Smooth muscle cell (in vitro differentiated cells): ENCODE measurements at regions not wholly inside any gene's neighbourhood (a gene's known extent, or its start where the extent isn't known, plus 50 kb on each side); places are given as distances from the start of the nearest gene placed in this dataset.

ENCODE experiments used
- DNase-seq: peaks from one replicate; lab custom pipeline; 2025; ENCODE audit not compliant: unreplicated experiment; lab: John Stamatoyannopoulos, UW
- H2AFZ ChIP-seq: fragments of 200-600 bp; sonication (generic); 2 replicates; pipeline ENCODE4 v1.6.0; 2016; ENCODE audit warnings: antibody characterized with exemption, low read depth, mild to moderate bottlenecking
- H3F3A ChIP-seq: fragments of 200-600 bp; sonication (generic); 2 replicates; pipeline ENCODE4 v1.6.0; 2017; ENCODE audit warnings: antibody characterized with exemption, low read depth
- H3K27ac ChIP-seq: fragments of 200-600 bp; sonication (generic); 2 replicates; pipeline ENCODE4 v1.5.1; 2016; ENCODE audit warnings: low read depth, mild to moderate bottlenecking
- H3K27me3 ChIP-seq: fragments of 200-600 bp; sonication (generic); 2 replicates; pipeline ENCODE4 v1.6.1; 2016; ENCODE audit warnings: low read depth, mild to moderate bottlenecking
- H3K36me3 ChIP-seq: fragments of 200-600 bp; sonication (generic); 2 replicates; pipeline ENCODE4 v1.5.1; 2016; ENCODE audit warnings: low read depth
- H3K4me1 ChIP-seq: fragments of 200-600 bp; sonication (generic); 2 replicates; pipeline ENCODE4 v1.5.1; 2016; ENCODE audit warnings: low read depth
- H3K4me2 ChIP-seq: fragments of 200-600 bp; sonication (generic); 2 replicates; pipeline ENCODE4 v1.6.0; 2016; ENCODE audit warnings: mild to moderate bottlenecking
- H3K4me3 ChIP-seq: fragments of 200-600 bp; sonication (generic); 2 replicates; pipeline ENCODE4 v1.5.1; 2016; ENCODE audit warnings: mild to moderate bottlenecking
- H3K79me2 ChIP-seq: fragments of 200-600 bp; sonication (generic); 2 replicates; pipeline ENCODE4 v1.6.0; 2016; ENCODE audit warnings: low read depth, mild to moderate bottlenecking
- H3K9ac ChIP-seq: fragments of 200-600 bp; sonication (generic); 2 replicates; pipeline ENCODE4 v1.6.0; 2016; ENCODE audit warnings: low read depth
- H3K9me3 ChIP-seq: fragments of 200-600 bp; sonication (generic); replicated peaks from 2 replicates; pipeline ENCODE4 v1.5.1; 2016; ENCODE audit warnings: low read depth
- H4K20me1 ChIP-seq: fragments of 200-600 bp; sonication (generic); 2 replicates; pipeline ENCODE4 v1.6.0; 2016; ENCODE audit warnings: low read depth
- CTCF ChIP-seq: fragments of 200-600 bp; sonication (generic); IDR thresholded peaks from 2 replicates; pipeline ENCODE4 v1.5.1; 2017; ENCODE audit warnings: borderline replicate concordance, mild to moderate bottlenecking, antibody characterized with exemption; ENCODE audit not compliant: insufficient read depth, poor library complexity, severe bottlenecking
- WGBS: methylation state at CpG from one replicate; pipeline ENCODE4 v1.1.7; 2016; ENCODE audit warnings: low lambda C conversion rate; 5-methylcytosine and 5-hydroxymethylcytosine counted together

GRCh38 chr3:191518861-191519260, 57.9 kb downstream of the PYDC2 start:
- H3K4me3 ChIP-seq = no peak overlapping the region
- no peak for DNase-seq
- no peak for TF ChIP-seq CTCF
- no peaks in the 10 kb centered on the region for H3F3A ChIP-seq
- H3K79me2 ChIP-seq = no peaks in the 10 kb centered on the region
- no peak overlapping the region for H3K4me2 ChIP-seq
- no peaks in the 10 kb centered on the region for H3K4me1 ChIP-seq
- H3K9me3 ChIP-seq = no peaks in the 10 kb centered on the region
- no peaks in the 10 kb centered on the region for H3K27me3 ChIP-seq
- H3K36me3 ChIP-seq = no peaks in the 10 kb centered on the region
- 92% methylated on average over 7 of the region's 7 CpGs for WGBS
- H4K20me1 ChIP-seq = no peaks in the 10 kb centered on the region
- H3K27ac ChIP-seq = no peak overlapping the region
- H3K9ac ChIP-seq = no peak overlapping the region
- no peak overlapping the region for H2AFZ ChIP-seq

- H3K9me3 ChIP-seq = no peaks in the 10 kb centered on the region
- no peaks in the 10 kb centered on the region for H3K36me3 ChIP-seq
- no peaks in the 10 kb centered on the region for H3K27me3 ChIP-seq
- no peak overlapping the region for H3K4me3 ChIP-seq
- no peak overlapping the region for H3K27ac ChIP-seq
- no peak overlapping the region for H3K4me2 ChIP-seq
- H3K4me1 ChIP-seq = no peaks in the 10 kb centered on the region
- TF ChIP-seq CTCF = no peak
- no peak overlapping the region for H2AFZ ChIP-seq
- no peaks in the 10 kb centered on the region for H4K20me1 ChIP-seq
- no peaks in the 10 kb centered on the region for H3F3A ChIP-seq
- 92% methylated on average over 3 of the region's 3 CpGs for WGBS
- no peak for DNase-seq
- no peaks in the 10 kb centered on the region for H3K79me2 ChIP-seq
- no peak overlapping the region for H3K9ac ChIP-seq
Observed at GRCh38 chr3:191521055-191521454, 60.1 kb downstream of the PYDC2 start.

- no peak overlapping the region for H3K27ac ChIP-seq
- no peak for TF ChIP-seq CTCF
- H3K4me2 ChIP-seq = no peak overlapping the region
- H3K27me3 ChIP-seq = no peaks in the 10 kb centered on the region
- H3K4me1 ChIP-seq = no peaks in the 10 kb centered on the region
- no peak overlapping the region for H3K9ac ChIP-seq
- 92% methylated on average over 8 of the region's 8 CpGs for WGBS
- H3K4me3 ChIP-seq = no peak overlapping the region
- H3F3A ChIP-seq = no peaks in the 10 kb centered on the region
- H3K79me2 ChIP-seq = no peaks in the 10 kb centered on the region
- no peak overlapping the region for H2AFZ ChIP-seq
- DNase-seq = no peak
- H3K9me3 ChIP-seq = no peaks in the 10 kb centered on the region
- no peaks in the 10 kb centered on the region for H4K20me1 ChIP-seq
- no peaks in the 10 kb centered on the region for H3K36me3 ChIP-seq
Observed at GRCh38 chr3:191523148-191523547, 62.2 kb downstream of the PYDC2 start.

- no peak for DNase-seq
- no peaks in the 10 kb centered on the region for H3K79me2 ChIP-seq
- H3K4me3 ChIP-seq = no peak overlapping the region
- H3K4me2 ChIP-seq = no peak overlapping the region
- no peaks in the 10 kb centered on the region for H3F3A ChIP-seq
- H2AFZ ChIP-seq = no peak overlapping the region
- H3K27me3 ChIP-seq = no peaks in the 10 kb centered on the region
- no peaks in the 10 kb centered on the region for H4K20me1 ChIP-seq
- no peaks in the 10 kb centered on the region for H3K9me3 ChIP-seq
- H3K9ac ChIP-seq = no peak overlapping the region
- H3K4me1 ChIP-seq = no peaks in the 10 kb centered on the region
- H3K27ac ChIP-seq = no peak overlapping the region
- WGBS = 61% methylated on average over 1 of the region's 1 CpG
- TF ChIP-seq CTCF = no peak
- H3K36me3 ChIP-seq = no peaks in the 10 kb centered on the region
Observed at GRCh38 chr3:191528589-191528988, 67.6 kb downstream of the PYDC2 start.
